B cell (primary cell): ENCODE measurements at regions not wholly inside any gene's neighbourhood (a gene's known extent, or its start where the extent isn't known, plus 50 kb on each side); places are given as distances from the start of the nearest gene placed in this dataset.

Experiments
- CTCF ChIP-seq: fragments of 200-600 bp; IDR thresholded peaks from one replicate; pipeline ENCODE4 v1.8.0; 2022; ENCODE audit warnings: antibody characterized with exemption, mild to moderate bottlenecking
- EZH2 ChIP-seq: IDR thresholded peaks from 2 replicates; pipeline ENCODE4 v1.6.1; 2012; ENCODE audit warnings: borderline replicate concordance, low read depth, mild to moderate bottlenecking, moderate library complexity, low read length; ENCODE audit not compliant: insufficient read depth, poor library complexity, severe bottlenecking

- TF ChIP-seq CTCF (no peak), EZH2 (no peak)
Observed at GRCh38 chr3:117786349-117786748, 1076.8 kb downstream of the TUSC7 start.
